Mononuclear cell (primary cell): ENCODE measurements at regions not wholly inside any gene's neighbourhood (a gene's known extent, or its start where the extent isn't known, plus 50 kb on each side); places are given as distances from the start of the nearest gene placed in this dataset.

Experiments used
- H3K27me3 ChIP-seq: 2 replicates; pipeline ENCODE4 v1.6.0; 2011; ENCODE audit warnings: low read length, control low read depth; ENCODE audit not compliant: insufficient read depth
- H3K4me1 ChIP-seq: 2 replicates; pipeline ENCODE4 v1.5.1; 2011; ENCODE audit warnings: mild to moderate bottlenecking, low read length, control low read depth; ENCODE audit not compliant: insufficient read depth
- H3K4me3 ChIP-seq: 2 replicates; pipeline ENCODE4 v1.5.1; 2011; ENCODE audit warnings: mild to moderate bottlenecking, low read length, moderate library complexity
- H3K9me3 ChIP-seq: 2 replicates; pipeline ENCODE4 v1.5.1; 2011; ENCODE audit warnings: low read depth, mild to moderate bottlenecking, control low read depth, low read length

- Histone ChIP-seq H3K27me3 (no peaks in the 10 kb centered on the region), H3K4me3 (no peak overlapping the region), H3K9me3 (no peaks in the 10 kb centered on the region), H3K4me1 (peaks cover 30% of the 10 kb centered on the region)
Observed at GRCh38 chr17:77365584-77366186, 224.9 kb downstream of the SEC14L1 start.

- no peaks in the 10 kb centered on the region for H3K9me3 ChIP-seq
- H3K4me3 ChIP-seq: no peak overlapping the region
- H3K4me1 ChIP-seq: peaks cover 35% of the 10 kb centered on the region
- no peaks in the 10 kb centered on the region for H3K27me3 ChIP-seq
Observed at GRCh38 chr17:77366206-77366557, 225.4 kb downstream of the SEC14L1 start.

GRCh38 chr17:77366558-77367245 lies 225.9 kb downstream of the SEC14L1 start:
- H3K9me3 ChIP-seq: no peaks in the 10 kb centered on the region

GRCh38 chr17:77369544-77369971 lies 228.8 kb downstream of the SEC14L1 start:
- H3K9me3 ChIP-seq: no peaks in the 10 kb centered on the region
- H3K27me3 ChIP-seq: no peaks in the 10 kb centered on the region
- H3K4me3 ChIP-seq: no peak overlapping the region
- peaks cover 31% of the 10 kb centered on the region for H3K4me1 ChIP-seq

More at GRCh38 chr17:77366558-77367245, 225.9 kb downstream of the SEC14L1 start:
- Histone ChIP-seq H3K27me3 (no peaks in the 10 kb centered on the region), H3K4me3 (no peak overlapping the region), H3K4me1 (peaks cover 41% of the 10 kb centered on the region)

- Histone ChIP-seq H3K27me3 (no peaks in the 10 kb centered on the region), H3K9me3 (no peaks in the 10 kb centered on the region), H3K4me3 (no peak overlapping the region), H3K4me1 (peaks cover 37% of the 10 kb centered on the region)
Observed at GRCh38 chr17:77370586-77370985, 229.8 kb downstream of the SEC14L1 start.

GRCh38 chr17:77371117-77371887 lies 230.5 kb downstream of the SEC14L1 start:
- Histone ChIP-seq H3K4me1 (peaks cover 44% of the 10 kb centered on the region), H3K9me3 (no peaks in the 10 kb centered on the region), H3K4me3 (no peak overlapping the region), H3K27me3 (no peaks in the 10 kb centered on the region)

- Histone ChIP-seq H3K4me3 (no peak overlapping the region), H3K9me3 (no peaks in the 10 kb centered on the region), H3K27me3 (no peaks in the 10 kb centered on the region), H3K4me1 (peaks cover 51% of the 10 kb centered on the region)
Observed at GRCh38 chr17:77371888-77372443, 231.2 kb downstream of the SEC14L1 start.

- Histone ChIP-seq H3K4me3 (peak overlapping the region; percentile 83), H3K27me3 (no peaks in the 10 kb centered on the region), H3K4me1 (peaks cover 58% of the 10 kb centered on the region), H3K9me3 (no peaks in the 10 kb centered on the region)
Observed at GRCh38 chr17:77372444-77373298, 231.9 kb downstream of the SEC14L1 start.

GRCh38 chr17:77373299-77374169 lies 232.8 kb downstream of the SEC14L1 start:
- H3K4me1 ChIP-seq: peaks cover 64% of the 10 kb centered on the region
- peak overlapping the region; percentile 83 for H3K4me3 ChIP-seq
- H3K27me3 ChIP-seq: no peaks in the 10 kb centered on the region
- H3K9me3 ChIP-seq: no peaks in the 10 kb centered on the region

GRCh38 chr17:77374170-77374936 lies 233.6 kb downstream of the SEC14L1 start:
- Histone ChIP-seq H3K4me1 (peaks cover 71% of the 10 kb centered on the region), H3K4me3 (peak overlapping the region; percentile 83), H3K9me3 (no peaks in the 10 kb centered on the region), H3K27me3 (no peaks in the 10 kb centered on the region)

- peak overlapping the region; percentile 83 for H3K4me3 ChIP-seq
- peaks cover 78% of the 10 kb centered on the region for H3K4me1 ChIP-seq
- H3K9me3 ChIP-seq: no peaks in the 10 kb centered on the region
- H3K27me3 ChIP-seq: no peaks in the 10 kb centered on the region
Observed at GRCh38 chr17:77375108-77375916, 234.5 kb downstream of the SEC14L1 start.

- Histone ChIP-seq H3K4me1 (peaks cover 79% of the 10 kb centered on the region), H3K4me3 (peak overlapping the region; percentile 83), H3K27me3 (no peaks in the 10 kb centered on the region), H3K9me3 (no peaks in the 10 kb centered on the region)
Observed at GRCh38 chr17:77375917-77376651, 235.3 kb downstream of the SEC14L1 start.
